ENCODE measurements at regions not wholly inside any gene's neighbourhood (a gene's known extent, or its start where the extent isn't known, plus 50 kb on each side); places are given as distances from the start of the nearest gene placed in this dataset.
"Not testable (repeated sequence)": the region's sequence is repeated elsewhere in the genome, so short reads cannot be mapped to it uniquely, and the experiment has no call there.

- no peak for DNase-seq (ENCODE audit: low read depth in 2 of 2)
Observed at GRCh38 chr4:177178246-177178645, 131.4 kb upstream of the NEIL3 start.

- no peak for DNase-seq (ENCODE audit: low read depth in 2 of 2)
Observed at GRCh38 chr4:177182166-177182565, 127.5 kb upstream of the NEIL3 start.

- DNase-seq (ENCODE audit: low read depth in 2 of 2), result no peak
Observed at GRCh38 chr4:177182728-177183127, 126.9 kb upstream of the NEIL3 start.

- DNase-seq (ENCODE audit: low read depth in 2 of 2), result no peak
Observed at GRCh38 chr4:177185151-177185550, 124.5 kb upstream of the NEIL3 start.

GRCh38 chr4:177185579-177185978 is 124.1 kb upstream of the NEIL3 start:
- no peak for DNase-seq (ENCODE audit: low read depth in 2 of 2)

GRCh38 chr4:177187371-177187770 is 122.3 kb upstream of the NEIL3 start:
- no peak for DNase-seq (ENCODE audit: low read depth in 2 of 2)

GRCh38 chr4:177190995-177191580 is 118.6 kb upstream of the NEIL3 start:
- DNase-seq (ENCODE audit: low read depth in 2 of 2), result no peak

- DNase-seq (ENCODE audit: low read depth in 2 of 2), result no peak
Observed at GRCh38 chr4:177191586-177191985, 118.1 kb upstream of the NEIL3 start.

- DNase-seq (ENCODE audit: low read depth in 2 of 2), result no peak
Observed at GRCh38 chr4:177191991-177192390, 117.7 kb upstream of the NEIL3 start.

- DNase-seq (ENCODE audit: low read depth in 2 of 2), result not testable (repeated sequence)
Observed at GRCh38 chr4:177193024-177193715, 116.5 kb upstream of the NEIL3 start.

GRCh38 chr4:177194906-177195305 is 114.8 kb upstream of the NEIL3 start:
- DNase-seq (ENCODE audit: low read depth in 2 of 2), result no peak

- DNase-seq (ENCODE audit: low read depth in 2 of 2), result no peak
Observed at GRCh38 chr4:177196615-177197014, 113.1 kb upstream of the NEIL3 start.

GRCh38 chr4:177201614-177202013 is 108.1 kb upstream of the NEIL3 start:
- DNase-seq (ENCODE audit: low read depth in 2 of 2), result no peak

GRCh38 chr4:177204126-177204525 is 105.5 kb upstream of the NEIL3 start:
- DNase-seq (ENCODE audit: low read depth in 2 of 2), result no peak

GRCh38 chr4:177214935-177215334 is 94.7 kb upstream of the NEIL3 start:
- no peak for DNase-seq (ENCODE audit: low read depth in 2 of 2)

GRCh38 chr4:177220376-177220775 is 89.3 kb upstream of the NEIL3 start:
- peak in 1 of 2 donors; percentile 52 for DNase-seq (ENCODE audit: low read depth in 2 of 2)

- no peak for DNase-seq (ENCODE audit: low read depth in 2 of 2)
Observed at GRCh38 chr4:177222781-177223180, 86.9 kb upstream of the NEIL3 start.

- no peak for DNase-seq (ENCODE audit: low read depth in 2 of 2)
Observed at GRCh38 chr4:177225605-177226004, 84.1 kb upstream of the NEIL3 start.

GRCh38 chr4:177227636-177228035 is 82.0 kb upstream of the NEIL3 start:
- no peak for DNase-seq (ENCODE audit: low read depth in 2 of 2)

- no peak for DNase-seq (ENCODE audit: low read depth in 2 of 2)
Observed at GRCh38 chr4:177228599-177228998, 81.1 kb upstream of the NEIL3 start.

GRCh38 chr4:177229331-177229730 is 80.3 kb upstream of the NEIL3 start:
- peak in 1 of 2 donors; percentile 44 for DNase-seq (ENCODE audit: low read depth in 2 of 2)

- DNase-seq (ENCODE audit: low read depth in 2 of 2), result no peak
Observed at GRCh38 chr4:177232473-177232872, 77.2 kb upstream of the NEIL3 start.

- no peak for DNase-seq (ENCODE audit: low read depth in 2 of 2)
Observed at GRCh38 chr4:177235026-177235425, 74.6 kb upstream of the NEIL3 start.

GRCh38 chr4:177236886-177237285 is 72.8 kb upstream of the NEIL3 start:
- no peak for DNase-seq (ENCODE audit: low read depth in 2 of 2)
